GM06990 (cell line): ENCODE measurements at regions not wholly inside any gene's neighbourhood (a gene's known extent, or its start where the extent isn't known, plus 50 kb on each side); places are given as distances from the start of the nearest gene placed in this dataset.

Experiments
- DNase-seq: peaks from one replicate; pipeline ENCODE4 v3.0.0-alpha.2; 2011; ENCODE audit not compliant: insufficient read length; ENCODE audit errors: extremely low read depth
- H3K27me3 ChIP-seq: replicated peaks from 2 replicates; pipeline ENCODE4 v1.6.0; 2011; ENCODE audit warnings: low read length; ENCODE audit not compliant: control insufficient read depth, insufficient read depth
- H3K36me3 ChIP-seq: 2 replicates; pipeline ENCODE4 v1.5.1; 2011; ENCODE audit warnings: low read length; ENCODE audit not compliant: control insufficient read depth, insufficient read depth
- H3K4me3 ChIP-seq: replicated peaks from 2 replicates; pipeline ENCODE4 v1.5.1; 2011; ENCODE audit warnings: low read depth, mild to moderate bottlenecking, control low read depth, low read length
- CTCF ChIP-seq: IDR thresholded peaks from 2 replicates; pipeline ENCODE4 v1.5.1; 2011; ENCODE audit warnings: low read length, control low read depth, mild to moderate bottlenecking, inconsistent platforms; ENCODE audit not compliant: insufficient read depth, poor library complexity, severe bottlenecking

- no peak for DNase-seq
- no peak for TF ChIP-seq CTCF
- no peaks in the 10 kb centered on the region for H3K36me3 ChIP-seq
- no peaks in the 10 kb centered on the region for H3K27me3 ChIP-seq
- H3K4me3 ChIP-seq, result no peak overlapping the region
Measured at GRCh38 chr21:16695074-16695473, 817.8 kb upstream of the CXADR start.

- no peak for TF ChIP-seq CTCF
- no peak overlapping the region for H3K4me3 ChIP-seq
- H3K36me3 ChIP-seq, result no peaks in the 10 kb centered on the region
- no peaks in the 10 kb centered on the region for H3K27me3 ChIP-seq
- DNase-seq, result no peak
Measured at GRCh38 chr21:16707274-16707673, 805.6 kb upstream of the CXADR start.

- no peaks in the 10 kb centered on the region for H3K27me3 ChIP-seq
- no peak for DNase-seq
- TF ChIP-seq CTCF, result no peak
- H3K36me3 ChIP-seq, result no peaks in the 10 kb centered on the region
- no peak overlapping the region for H3K4me3 ChIP-seq
Measured at GRCh38 chr21:16708101-16708835, 804.6 kb upstream of the CXADR start.

GRCh38 chr21:16709866-16710550 is 802.8 kb upstream of the CXADR start:
- TF ChIP-seq CTCF, result no peak
- DNase-seq, result no peak
- H3K4me3 ChIP-seq, result no peak overlapping the region
- no peaks in the 10 kb centered on the region for H3K36me3 ChIP-seq
- H3K27me3 ChIP-seq, result no peaks in the 10 kb centered on the region

GRCh38 chr21:16711757-16712156 is 801.1 kb upstream of the CXADR start:
- no peaks in the 10 kb centered on the region for H3K27me3 ChIP-seq
- TF ChIP-seq CTCF, result no peak
- H3K4me3 ChIP-seq, result no peak overlapping the region
- no peaks in the 10 kb centered on the region for H3K36me3 ChIP-seq
- DNase-seq, result no peak
